Upper lobe of left lung (tissue), 4 donors: ENCODE measurements at regions not wholly inside any gene's neighbourhood (a gene's known extent, or its start where the extent isn't known, plus 50 kb on each side); places are given as distances from the start of the nearest gene placed in this dataset.

Source experiments
- CTCF ChIP-seq, 6 experiments: fragments of 450-650 bp in 4 of 6; fragments of 200-600 bp in 2 of 6; sonication (generic) in 2 of 6; IDR thresholded peaks; one replicate each; pipeline ENCODE4 v1.5.1; 2016 to 2019; ENCODE audit warnings: antibody characterized with exemption in 6 of 6
- EP300 ChIP-seq, 4 donors: sonication (generic); formaldehyde crosslinking; IDR thresholded peaks; one replicate each; pipeline ENCODE4 v1.5.1; 2017; ENCODE audit warnings: antibody characterized with exemption in 4 of 4, control low read depth in 2 of 4
- POLR2A ChIP-seq, 4 donors: fragments of 450-650 bp; IDR thresholded peaks; one replicate each; pipeline ENCODE4 v1.5.1; 2016 to 2017; ENCODE audit warnings: antibody characterized with exemption in 4 of 4, mild to moderate bottlenecking in 2 of 4

GRCh38 chr2:180406687-180407086 lies 399.6 kb upstream of the CWC22 start:
- no peak for TF ChIP-seq EP300 (IDR thresholded peaks at IDR 0.05)
- no peak for TF ChIP-seq CTCF (IDR thresholded peaks at IDR 0.05)
- TF ChIP-seq POLR2A (IDR thresholded peaks at IDR 0.05) = no peak
